UCSD-AML1 (cell line): ENCODE measurements at regions not wholly inside any gene's neighbourhood (a gene's known extent, or its start where the extent isn't known, plus 50 kb on each side); places are given as distances from the start of the nearest gene placed in this dataset.

Experiments used
- DNase-seq: peaks from one replicate; lab custom pipeline; 2025; ENCODE audit not compliant: unreplicated experiment; lab: John Stamatoyannopoulos, UW

- DNase-seq, result peak; percentile 75
These were observed 178.1 kb upstream of the PKDCC start for GRCh38 chr2:41869542-41870264.

GRCh38 chr2:41870265-41870585 lies 177.6 kb upstream of the PKDCC start:
- no peak for DNase-seq

GRCh38 chr2:41871080-41871479 lies 176.7 kb upstream of the PKDCC start:
- DNase-seq, result peak; percentile 15

- peak; percentile 17 for DNase-seq
These were observed 175.2 kb upstream of the PKDCC start for GRCh38 chr2:41872646-41873045.

GRCh38 chr2:41873102-41874031 lies 174.5 kb upstream of the PKDCC start:
- DNase-seq, result no peak

- DNase-seq, result no peak
These were observed 170.6 kb upstream of the PKDCC start for GRCh38 chr2:41877114-41877678.

- DNase-seq, result no peak
These were observed 169.8 kb upstream of the PKDCC start for GRCh38 chr2:41878056-41878455.

- no peak for DNase-seq
These were observed 169.0 kb upstream of the PKDCC start for GRCh38 chr2:41878716-41879234.

GRCh38 chr2:41879235-41879916 lies 168.4 kb upstream of the PKDCC start:
- DNase-seq, result peak; percentile 23

- DNase-seq, result no peak
These were observed 167.1 kb upstream of the PKDCC start for GRCh38 chr2:41880561-41881243.

GRCh38 chr2:41881249-41881648 lies 166.6 kb upstream of the PKDCC start:
- no peak for DNase-seq

GRCh38 chr2:41884718-41885117 lies 163.1 kb upstream of the PKDCC start:
- no peak for DNase-seq

GRCh38 chr2:41886145-41886664 lies 161.6 kb upstream of the PKDCC start:
- DNase-seq, result no peak

GRCh38 chr2:41886757-41887156 lies 161.1 kb upstream of the PKDCC start:
- no peak for DNase-seq

GRCh38 chr2:41890341-41890740 lies 157.5 kb upstream of the PKDCC start:
- no peak for DNase-seq

- DNase-seq, result no peak
These were observed 155.3 kb upstream of the PKDCC start for GRCh38 chr2:41892476-41892875.

- DNase-seq, result no peak
These were observed 153.1 kb upstream of the PKDCC start for GRCh38 chr2:41894563-41895333.

GRCh38 chr2:41895334-41895664 lies 152.5 kb upstream of the PKDCC start:
- no peak for DNase-seq

GRCh38 chr2:41896186-41896846 lies 151.5 kb upstream of the PKDCC start:
- DNase-seq, result no peak
